Neuronal stem cell (in vitro differentiated cells): ENCODE measurements at regions not wholly inside any gene's neighbourhood (a gene's known extent, or its start where the extent isn't known, plus 50 kb on each side); places are given as distances from the start of the nearest gene placed in this dataset.

ENCODE experiments used
- DNase-seq: peaks from one replicate; pipeline ENCODE4 v3.0.0-alpha.2; 2013; ENCODE audit warnings: low spot score
- H2AFZ ChIP-seq: one replicate; pipeline ENCODE4 v1.6.1; 2013; ENCODE audit warnings: mild to moderate bottlenecking, low read length, inconsistent platforms
- H2AK5ac ChIP-seq: 2 replicates; pipeline ENCODE4 v1.6.1; 2013; ENCODE audit warnings: low read depth, mild to moderate bottlenecking, inconsistent platforms, low read length, moderate library complexity, mixed read lengths
- H2BK120ac ChIP-seq: 2 replicates; pipeline ENCODE4 v1.6.1; 2013; ENCODE audit warnings: low read depth, mild to moderate bottlenecking, inconsistent platforms, low read length, moderate library complexity, mixed read lengths
- H2BK12ac ChIP-seq: one replicate; pipeline ENCODE4 v1.6.1; 2013; ENCODE audit warnings: low read length, inconsistent platforms
- H2BK15ac ChIP-seq: 2 replicates; pipeline ENCODE4 v1.6.1; 2013; ENCODE audit warnings: mild to moderate bottlenecking, low read length, inconsistent platforms, mixed read lengths
- H2BK5ac ChIP-seq: one replicate; pipeline ENCODE4 v1.6.1; 2013; ENCODE audit warnings: inconsistent platforms, mild to moderate bottlenecking, low read length, moderate library complexity
- H3K14ac ChIP-seq: one replicate; pipeline ENCODE4 v1.6.1; 2013; ENCODE audit warnings: low read length, inconsistent platforms
- H3K18ac ChIP-seq: 2 replicates; pipeline ENCODE4 v1.6.1; 2013; ENCODE audit warnings: low read length, inconsistent platforms
- H3K23ac ChIP-seq: 2 replicates; pipeline ENCODE4 v1.6.1; 2013; ENCODE audit warnings: low read depth, mild to moderate bottlenecking, mixed read lengths, low read length, inconsistent platforms; ENCODE audit not compliant: poor library complexity
- H3K27ac ChIP-seq: replicated peaks from 3 replicates; pipeline ENCODE4 v1.5.1; 2013; ENCODE audit warnings: low read length, inconsistent platforms
- H3K27me3 ChIP-seq, 3 experiments: 2 replicates each; pipeline ENCODE4 v1.6.1; 2013; ENCODE audit warnings: low read length in 3 of 3, mild to moderate bottlenecking in 2 of 3, inconsistent platforms in 1 of 3, low read depth in 1 of 3, mixed read lengths in 1 of 3, moderate library complexity in 1 of 3; ENCODE audit not compliant: control insufficient read depth in 3 of 3, insufficient read depth in 3 of 3
- H3K36me3 ChIP-seq, 2 donors: replicated peaks in 1 of 2; 2 replicates each; pipeline ENCODE4 v1.6.1; 2013; ENCODE audit warnings: low read length in 2 of 2; ENCODE audit not compliant: control insufficient read depth in 2 of 2, insufficient read depth in 2 of 2
- H3K4ac ChIP-seq: 2 replicates; pipeline ENCODE4 v1.6.1; 2013; ENCODE audit warnings: inconsistent platforms, mild to moderate bottlenecking, low read length, moderate library complexity
- H3K4me1 ChIP-seq, 2 donors: 1 replicate in 1 of 2; 2 replicates in 1 of 2; pipeline ENCODE4 v1.6.1; 2013; ENCODE audit warnings: low read length in 2 of 2, low read depth in 1 of 2; ENCODE audit not compliant: control insufficient read depth in 2 of 2, insufficient read depth in 1 of 2
- H3K4me2 ChIP-seq: one replicate; pipeline ENCODE4 v1.6.1; 2013; ENCODE audit warnings: mild to moderate bottlenecking, low read length, inconsistent platforms; ENCODE audit not compliant: insufficient read depth, poor library complexity, severe bottlenecking
- H3K4me3 ChIP-seq, 2 donors: 2 replicates each; pipeline ENCODE4 v1.5.1; 2013; ENCODE audit warnings: low read length in 2 of 2, mild to moderate bottlenecking in 2 of 2, inconsistent platforms in 1 of 2, moderate library complexity in 1 of 2
- H3K79me1 ChIP-seq: one replicate; pipeline ENCODE4 v1.6.1; 2013; ENCODE audit warnings: low read depth, mild to moderate bottlenecking, inconsistent platforms, low read length, moderate library complexity
- H3K9ac ChIP-seq: one replicate; pipeline ENCODE4 v1.6.1; 2013; ENCODE audit warnings: mild to moderate bottlenecking, low read depth, low read length, inconsistent platforms; ENCODE audit not compliant: poor library complexity
- H3K9me3 ChIP-seq, 2 donors: replicated peaks in 1 of 2; 2 replicates each; pipeline versions ENCODE3 to v1.6.1; 2013; ENCODE audit warnings: low read length in 2 of 2, mild to moderate bottlenecking in 2 of 2, inconsistent platforms in 1 of 2, low read depth in 1 of 2, mixed read lengths in 1 of 2, moderate library complexity in 1 of 2; ENCODE audit not compliant: control insufficient read depth in 2 of 2, insufficient read depth in 1 of 2
- H4K8ac ChIP-seq: one replicate; pipeline ENCODE4 v1.6.1; 2013; ENCODE audit warnings: low read depth, mild to moderate bottlenecking, inconsistent platforms, low read length, moderate library complexity
- H4K91ac ChIP-seq: one replicate; pipeline ENCODE4 v1.6.1; 2013; ENCODE audit warnings: low read length, low read depth, mild to moderate bottlenecking, inconsistent platforms; ENCODE audit not compliant: poor library complexity
- WGBS, 2 donors: extraction: QIAGEN DNeasy Blood & Tissue Kit; methylation state at CpG; one replicate each; pipeline ENCODE4 v1.1.7; 2013; ENCODE audit warnings: missing lambda C conversion rate in 2 of 2, mixed read lengths in 1 of 2; ENCODE audit not compliant: insufficient read length in 2 of 2, insufficient replicate concordance in 1 of 2; ENCODE audit errors: extremely low coverage in 2 of 2; 5-methylcytosine and 5-hydroxymethylcytosine counted together

DNA sequence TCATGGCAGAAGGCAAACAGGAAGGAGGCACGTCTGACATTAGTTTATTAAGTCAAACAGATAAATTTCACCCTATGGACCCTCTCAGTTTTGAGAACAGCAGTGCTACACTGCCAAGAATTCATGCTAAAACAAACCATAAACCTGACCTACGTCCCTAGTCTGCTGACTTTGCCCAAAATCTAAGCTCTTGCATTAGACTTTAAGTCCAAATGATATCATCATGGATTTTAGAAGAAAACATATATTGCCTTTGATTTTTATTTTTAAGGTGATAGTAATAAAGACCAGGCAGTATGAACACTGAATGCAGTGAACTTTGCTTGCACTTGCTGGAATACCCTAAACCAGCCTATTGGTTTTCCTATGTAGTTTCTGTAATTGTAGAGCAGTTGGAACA lies 79.6 kb upstream of the GADL1 start:
- H2BK5ac ChIP-seq, result no peak overlapping the region
- no peak overlapping the region for H2AK5ac ChIP-seq
- H3K4me3 ChIP-seq, result no peak overlapping the region
- H3K27ac ChIP-seq, result no peak overlapping the region
- no peak overlapping the region for H2BK120ac ChIP-seq
- no peak overlapping the region for H3K4ac ChIP-seq
- no peak overlapping the region for H4K91ac ChIP-seq
- no peaks in the 10 kb centered on the region for H3K27me3 ChIP-seq
- no peak overlapping the region for H2BK15ac ChIP-seq
- H3K14ac ChIP-seq, result no peak overlapping the region
- no peak overlapping the region for H3K4me2 ChIP-seq
- H2BK12ac ChIP-seq, result no peak overlapping the region
- H3K79me1 ChIP-seq, result no peaks in the 10 kb centered on the region
- H3K18ac ChIP-seq, result no peak overlapping the region
- no peaks in the 10 kb centered on the region for H3K9me3 ChIP-seq
- H3K4me1 ChIP-seq, result no peaks in the 10 kb centered on the region
- H3K36me3 ChIP-seq, result no peaks in the 10 kb centered on the region
- no peak overlapping the region for H3K23ac ChIP-seq
- DNase-seq, result no peak
- no peak overlapping the region for H2AFZ ChIP-seq
- H3K9ac ChIP-seq, result no peak overlapping the region
- no CpG with 5 or more reads among the region's 2 CpGs for WGBS, 2 donors
- no peak overlapping the region for H4K8ac ChIP-seq

DNA sequence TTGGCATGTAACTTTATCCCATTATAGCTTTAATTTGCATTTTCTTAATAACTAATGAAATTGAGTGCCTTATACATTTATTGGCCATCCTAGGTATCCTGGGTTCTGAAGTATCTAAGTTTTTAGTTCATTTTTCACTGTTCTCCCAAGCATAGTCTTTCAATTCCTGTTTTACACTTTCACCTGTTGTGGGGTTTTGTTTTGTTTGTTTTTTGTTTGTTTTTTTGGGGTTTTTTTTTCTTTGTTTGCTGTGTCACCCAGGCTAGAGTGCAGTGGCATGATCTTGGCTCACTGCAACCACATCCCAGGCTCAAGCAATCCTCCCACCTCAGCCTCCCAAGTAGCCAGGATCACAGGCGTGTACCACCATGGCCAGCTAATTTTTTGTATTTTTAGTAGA lies 83.1 kb upstream of the GADL1 start:
- H3K23ac ChIP-seq, result no peak overlapping the region
- H2AFZ ChIP-seq, result no peak overlapping the region
- H3K4me2 ChIP-seq, result no peak overlapping the region
- no peaks in the 10 kb centered on the region for H3K4me1 ChIP-seq
- no peak overlapping the region for H2BK15ac ChIP-seq
- H3K18ac ChIP-seq, result no peak overlapping the region
- H2BK5ac ChIP-seq, result no peak overlapping the region
- no peak overlapping the region for H2BK12ac ChIP-seq
- no peak overlapping the region for H2BK120ac ChIP-seq
- no peaks in the 10 kb centered on the region for H3K79me1 ChIP-seq
- H4K91ac ChIP-seq, result no peak overlapping the region
- H3K4ac ChIP-seq, result no peak overlapping the region
- no peak overlapping the region for H3K9ac ChIP-seq
- H3K9me3 ChIP-seq, result no peaks in the 10 kb centered on the region
- no peak overlapping the region for H3K4me3 ChIP-seq
- no peak overlapping the region for H4K8ac ChIP-seq
- H3K14ac ChIP-seq, result no peak overlapping the region
- no peak overlapping the region for H2AK5ac ChIP-seq
- no peak for DNase-seq
- H3K36me3 ChIP-seq, result no peaks in the 10 kb centered on the region
- no peaks in the 10 kb centered on the region for H3K27me3 ChIP-seq
- H3K27ac ChIP-seq, result no peak overlapping the region
- no CpG with 5 or more reads among the region's 1 CpG for WGBS, 2 donors

DNA sequence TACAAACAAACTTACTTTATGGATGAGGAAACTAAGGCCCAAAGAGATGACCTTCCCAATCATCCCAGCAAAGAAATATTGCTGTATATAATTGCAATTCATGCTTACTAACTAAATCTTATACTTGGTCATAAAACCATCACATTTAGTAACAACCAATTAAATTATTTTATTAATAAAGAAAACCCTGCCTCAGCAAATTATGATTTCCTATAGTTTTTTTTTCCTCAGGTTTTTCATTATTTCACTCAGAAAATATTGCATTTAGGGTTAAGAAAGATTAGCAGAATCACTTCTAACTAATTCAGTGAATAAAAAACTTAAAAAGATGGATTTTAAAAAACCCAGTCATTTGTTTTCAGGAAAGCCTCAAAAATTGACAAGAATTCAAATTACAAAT lies 86.5 kb upstream of the GADL1 start:
- no peak overlapping the region for H4K8ac ChIP-seq
- H2BK5ac ChIP-seq, result no peak overlapping the region
- no peak overlapping the region for H3K27ac ChIP-seq
- no peak overlapping the region for H2BK12ac ChIP-seq
- H2AFZ ChIP-seq, result no peak overlapping the region
- no peak overlapping the region for H2AK5ac ChIP-seq
- H4K91ac ChIP-seq, result no peak overlapping the region
- no peaks in the 10 kb centered on the region for H3K9me3 ChIP-seq
- no peak overlapping the region for H3K18ac ChIP-seq
- H3K9ac ChIP-seq, result no peak overlapping the region
- no peaks in the 10 kb centered on the region for H3K79me1 ChIP-seq
- H2BK120ac ChIP-seq, result no peak overlapping the region
- no peaks in the 10 kb centered on the region for H3K27me3 ChIP-seq
- H3K4me1 ChIP-seq, result no peaks in the 10 kb centered on the region
- no peak overlapping the region for H3K4ac ChIP-seq
- H3K23ac ChIP-seq, result no peak overlapping the region
- DNase-seq, result no peak
- H3K14ac ChIP-seq, result no peak overlapping the region
- H2BK15ac ChIP-seq, result no peak overlapping the region
- H3K36me3 ChIP-seq, result no peaks in the 10 kb centered on the region
- no peak overlapping the region for H3K4me2 ChIP-seq
- H3K4me3 ChIP-seq, result no peak overlapping the region

DNA sequence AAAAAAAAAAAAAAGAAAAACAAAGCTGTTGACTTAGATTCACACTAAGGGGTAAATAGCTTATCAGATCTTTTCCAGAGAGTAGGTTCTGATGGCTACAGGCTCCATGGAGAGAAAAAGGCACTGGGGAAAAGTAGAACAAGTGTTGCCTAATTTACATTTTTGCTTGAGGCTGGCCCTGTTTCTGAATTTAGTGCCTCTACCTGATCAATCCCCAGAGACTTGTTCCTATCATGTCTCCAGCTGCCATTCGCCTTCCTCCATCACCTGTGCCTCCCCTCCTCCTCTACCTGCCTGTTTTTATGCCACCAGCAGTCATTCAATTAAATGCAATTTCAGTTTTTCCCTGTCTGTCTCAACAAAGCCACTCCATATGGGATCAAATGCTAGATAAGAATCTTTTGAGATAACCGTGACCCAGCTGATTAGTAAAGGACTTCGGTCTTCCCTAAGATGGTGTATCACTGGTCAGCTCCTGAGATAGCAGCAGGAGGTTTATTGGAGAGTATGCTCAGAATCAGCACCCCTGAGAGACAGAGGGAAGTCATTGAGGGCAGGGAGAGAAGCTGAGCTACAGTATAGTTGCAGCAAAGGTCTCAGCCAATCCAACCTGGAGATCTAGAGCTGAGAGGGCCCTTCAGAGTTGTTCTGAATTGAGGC lies 88.1 kb upstream of the GADL1 start:
- H3K4me2 ChIP-seq, result no peak overlapping the region
- no peaks in the 10 kb centered on the region for H3K9me3 ChIP-seq
- no peak overlapping the region for H2BK120ac ChIP-seq
- no peak overlapping the region for H3K14ac ChIP-seq
- H4K91ac ChIP-seq, result no peak overlapping the region
- no CpG with 5 or more reads among the region's 3 CpGs for WGBS, 2 donors
- H3K18ac ChIP-seq, result no peak overlapping the region
- H3K27me3 ChIP-seq, result no peaks in the 10 kb centered on the region
- no peak overlapping the region for H2AK5ac ChIP-seq
- peaks cover 0 to 2% of the 10 kb centered on the region in 2 donors for H3K4me1 ChIP-seq
- no peaks in the 10 kb centered on the region for H3K36me3 ChIP-seq
- no peaks in the 10 kb centered on the region for H3K79me1 ChIP-seq
- no peak overlapping the region for H3K9ac ChIP-seq
- no peak overlapping the region for H2BK12ac ChIP-seq
- no peak overlapping the region for H2AFZ ChIP-seq
- H4K8ac ChIP-seq, result no peak overlapping the region
- no peak overlapping the region for H3K4ac ChIP-seq
- no peak overlapping the region for H3K4me3 ChIP-seq
- H3K23ac ChIP-seq, result no peak overlapping the region
- no peak overlapping the region for H3K27ac ChIP-seq
- H2BK15ac ChIP-seq, result no peak overlapping the region
- no peak for DNase-seq
- H2BK5ac ChIP-seq, result no peak overlapping the region
